ENCODE measurements at regions not wholly inside any gene's neighbourhood (a gene's known extent, or its start where the extent isn't known, plus 50 kb on each side); places are given as distances from the start of the nearest gene placed in this dataset.

DNA sequence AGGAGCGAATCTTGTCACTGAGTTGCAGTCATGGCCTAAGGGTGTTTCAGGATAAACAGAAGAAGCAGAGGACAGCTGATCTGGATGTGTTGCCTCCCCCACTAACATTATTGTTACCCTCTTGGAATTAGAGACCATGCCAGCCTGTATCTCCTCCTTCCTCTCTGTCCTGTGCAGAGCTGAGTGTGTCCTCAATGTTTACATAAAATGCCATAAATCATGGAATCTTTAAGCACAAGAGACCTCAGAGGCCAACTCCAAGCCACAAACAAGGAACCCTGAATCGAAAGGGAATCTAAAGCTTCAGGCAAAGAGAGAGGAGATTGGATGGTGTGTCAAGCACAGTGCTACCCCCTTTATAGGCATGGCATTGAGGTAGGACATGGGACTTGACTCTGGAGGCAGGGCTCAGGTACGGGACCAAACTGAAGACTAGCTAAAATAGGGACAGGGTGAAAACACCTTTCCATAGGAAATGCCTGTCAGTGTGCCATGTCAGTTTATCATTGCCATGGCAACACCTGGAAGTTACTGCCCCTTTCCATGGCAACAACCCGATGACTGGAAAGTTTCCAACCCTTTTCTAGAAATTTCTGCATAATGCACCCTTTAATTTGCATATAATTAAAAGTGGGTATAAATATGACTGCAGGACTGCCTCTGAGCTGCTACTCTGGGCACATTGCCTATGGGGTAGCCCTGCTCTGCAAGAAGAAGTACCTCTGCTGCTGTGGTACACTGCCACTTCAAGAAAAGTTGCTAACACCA is 489.7 kb downstream of the MIAT start:
- Histone ChIP-seq H3K27me3 (replicated peaks in 1 of 4; ENCODE audit: control insufficient read depth in 3 of 4, extremely low read depth in 1 of 4, insufficient read depth in 3 of 4, low read length in 3 of 4) (no peaks in the 10 kb centered on the region), H3K4me1 (replicated peaks in 1 of 4; ENCODE audit: control insufficient read depth in 3 of 4, insufficient read depth in 4 of 4, low read length in 3 of 4) (no peaks in the 10 kb centered on the region; a peak in 1 of 7 replicates), H3K9ac (replicated peaks in 1 of 4; ENCODE audit: extremely low read depth in 1 of 4, low read depth in 3 of 4, low read length in 3 of 4) (no peak overlapping the region), H3K36me3 (ENCODE audit: control insufficient read depth in 2 of 4, insufficient read depth in 4 of 4, low read length in 3 of 4) (no peaks in the 10 kb centered on the region), H3K27ac (ENCODE audit: low read depth, low read length) (no peak overlapping the region), H3K79me1 (ENCODE audit: low read depth, low read length) (no peaks in the 10 kb centered on the region), H3K23me2 (ENCODE audit: low read depth, low read length) (no peaks in the 10 kb centered on the region), H2BK12ac (ENCODE audit: low read depth, low read length) (no peak overlapping the region), H2AFZ (ENCODE audit: low read length) (no peak overlapping the region), H3K18ac (ENCODE audit: extremely low read depth, low read length) (no peak overlapping the region), H2AK5ac (ENCODE audit: low read depth, low read length) (no peak overlapping the region), H4K5ac (ENCODE audit: insufficient read length, low read depth, low read length) (no peak overlapping the region), H4K20me1 (replicated peaks in 1 of 2; ENCODE audit: control insufficient read depth in 1 of 2, insufficient read depth in 2 of 2, low read length in 2 of 2) (no peaks in the 10 kb centered on the region), H3K4ac (replicated peaks; ENCODE audit: insufficient read length, low read depth, low read length) (no peak overlapping the region), H3K4me2 (ENCODE audit: insufficient read depth in 1 of 2, low read depth in 2 of 2, low read length in 2 of 2) (no peak overlapping the region), H2BK5ac (ENCODE audit: low read depth, low read length) (no peak overlapping the region), H3K14ac (ENCODE audit: insufficient read length) (no peak overlapping the region), H3K56ac (replicated peaks; ENCODE audit: insufficient read length, low read depth, low read length) (no peak overlapping the region), H3K4me3 (ENCODE audit: extremely low read depth in 1 of 4, insufficient read depth in 2 of 4, low read depth in 3 of 4, low read length in 4 of 4) (no peak overlapping the region), H3K23ac (ENCODE audit: insufficient read length) (no peak overlapping the region), H3K9me3 (ENCODE audit: insufficient read depth in 2 of 2, low read depth in 1 of 2, low read length in 1 of 2) (no peaks in the 10 kb centered on the region), H4K91ac (replicated peaks; ENCODE audit: insufficient read length, low read length) (no peak overlapping the region), H4K8ac (ENCODE audit: extremely low read depth, insufficient read depth, low read length) (no peak overlapping the region), H2BK20ac (ENCODE audit: low read length) (no peak overlapping the region), H2BK120ac (replicated peaks; ENCODE audit: low read depth, low read length) (no peak overlapping the region), H2BK15ac (ENCODE audit: low read length) (no peak overlapping the region), H3K79me2 (ENCODE audit: control insufficient read depth in 1 of 2, insufficient read depth in 2 of 2, low read length in 2 of 2) (no peaks in the 10 kb centered on the region)
- POLR2A ChIA-PET (ENCODE audit: partially characterized antibody) = no interaction called here
- 87% methylated on average over 4 of the region's 4 CpGs; no CpG with 5 or more reads in 1 of the 2 experiments for WGBS, 2 experiments (ENCODE audit: extremely low coverage in 1 of 2, insufficient coverage in 1 of 2, insufficient read length in 1 of 2, insufficient replicate concordance in 2 of 2, low coverage in 1 of 2, low lambda C conversion rate in 2 of 2, missing lambda C conversion rate in 1 of 2)
- CTCF ChIA-PET (ENCODE audit: partially characterized antibody) = interaction anchor here (1.2 to 1.4 kb wide), 2 partner anchors 10 to 12 kb away, joined by 3 to 5 read pairs; no protein-coding TSS in a partner anchor
- FAIRE-seq = no peak
- no peak for DNase-seq (ENCODE audit: low read depth in 1 of 2, low spot score in 2 of 2)
- TF ChIP-seq SAP30 (IDR thresholded peaks at IDR 0.05; ENCODE audit: insufficient read depth, insufficient replicate concordance, low read length) (no peak), CTBP2 (IDR thresholded peaks at IDR 0.05; ENCODE audit: borderline replicate concordance, insufficient read depth, insufficient read length, low read length) (no peak), SP2 (IDR thresholded peaks at IDR 0.05; ENCODE audit: low read length) (no peak)

All from H1 (cell line).